ENCODE measurements at regions not wholly inside any gene's neighbourhood (a gene's known extent, or its start where the extent isn't known, plus 50 kb on each side); places are given as distances from the start of the nearest gene placed in this dataset.

DNA sequence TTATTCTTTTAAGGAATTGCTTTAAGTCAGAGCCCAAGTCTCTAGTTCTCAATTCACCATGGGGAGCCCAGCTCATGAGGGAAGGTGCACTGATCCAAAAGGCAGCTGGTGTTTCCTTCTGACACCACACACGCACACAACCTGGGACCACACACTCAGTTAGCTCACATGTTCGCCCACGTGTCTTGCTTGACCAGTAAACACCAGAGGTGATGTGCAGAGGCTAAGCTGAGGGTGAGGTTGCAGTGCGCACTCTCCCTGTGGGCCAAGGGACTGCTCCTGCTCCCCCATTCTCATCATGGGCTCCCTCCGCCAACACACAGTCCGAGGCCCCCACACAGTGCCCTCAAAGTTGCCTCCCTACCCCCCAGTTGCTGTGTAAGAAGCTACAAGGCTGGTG lies 70.8 kb upstream of the BZW1 start:
- Histone ChIP-seq H3K4me1 (ENCODE audit: control insufficient read depth in 2 of 2, insufficient read depth in 2 of 2, low read length in 1 of 2) (peaks cover 2 to 15% of the 10 kb centered on the region in 2 donors), H3K9me3 (ENCODE audit: control insufficient read depth in 2 of 2, insufficient read depth in 1 of 2, low read depth in 1 of 2, low read length in 1 of 2) (no peaks in the 10 kb centered on the region), H3K27me3 (ENCODE audit: control insufficient read depth in 1 of 2, insufficient read depth in 2 of 2, low read length in 2 of 2) (no peaks in the 10 kb centered on the region), H3K4me3 (ENCODE audit: low read depth in 1 of 2, low read length in 2 of 2) (no peak overlapping the region), H3K27ac (ENCODE audit: low read depth in 2 of 2, low read length in 1 of 2) (peak overlapping the region in 1 of 2 donors; percentile 85), H3K36me3 (ENCODE audit: control insufficient read depth in 2 of 2, insufficient read depth in 2 of 2, low read length in 1 of 2) (no peaks in the 10 kb centered on the region)
- WGBS, 2 donors, result 88 to 96% methylated on average over 6 of the region's 6 CpGs

GRCh38 chr2:200741468-200742202 lies 70.1 kb upstream of the BZW1 start:
- peak overlapping the region; percentile 62 to 85 for H3K27ac ChIP-seq (ENCODE audit: low read depth in 2 of 2, low read length in 1 of 2)
- H3K27me3 ChIP-seq (ENCODE audit: control insufficient read depth in 1 of 2, insufficient read depth in 2 of 2, low read length in 2 of 2), result no peaks in the 10 kb centered on the region
- H3K4me1 ChIP-seq (ENCODE audit: control insufficient read depth in 2 of 2, insufficient read depth in 2 of 2, low read length in 1 of 2), result peaks cover 2 to 15% of the 10 kb centered on the region in 2 donors
- H3K36me3 ChIP-seq (ENCODE audit: control insufficient read depth in 2 of 2, insufficient read depth in 2 of 2, low read length in 1 of 2), result no peaks in the 10 kb centered on the region
- WGBS, 2 donors, result 51 to 52% methylated on average over 8 of the region's 8 CpGs
- H3K9me3 ChIP-seq (ENCODE audit: control insufficient read depth in 2 of 2, insufficient read depth in 1 of 2, low read depth in 1 of 2, low read length in 1 of 2), result no peaks in the 10 kb centered on the region
- no peak overlapping the region for H3K4me3 ChIP-seq (ENCODE audit: low read depth in 1 of 2, low read length in 2 of 2)

GRCh38 chr2:200742426-200742825 lies 69.3 kb upstream of the BZW1 start:
- H3K4me3 ChIP-seq (ENCODE audit: low read depth in 1 of 2, low read length in 2 of 2), result no peak overlapping the region
- WGBS, 2 donors, result 45 to 51% methylated on average over 5 of the region's 5 CpGs
- H3K27ac ChIP-seq (ENCODE audit: low read depth in 2 of 2, low read length in 1 of 2), result peak overlapping the region in 1 of 2 donors; percentile 57
- H3K4me1 ChIP-seq (ENCODE audit: control insufficient read depth in 2 of 2, insufficient read depth in 2 of 2, low read length in 1 of 2), result peaks cover 2 to 15% of the 10 kb centered on the region in 2 donors
- no peaks in the 10 kb centered on the region for H3K27me3 ChIP-seq (ENCODE audit: control insufficient read depth in 1 of 2, insufficient read depth in 2 of 2, low read length in 2 of 2)
- no peaks in the 10 kb centered on the region for H3K9me3 ChIP-seq (ENCODE audit: control insufficient read depth in 2 of 2, insufficient read depth in 1 of 2, low read depth in 1 of 2, low read length in 1 of 2)
- H3K36me3 ChIP-seq (ENCODE audit: control insufficient read depth in 2 of 2, insufficient read depth in 2 of 2, low read length in 1 of 2), result no peaks in the 10 kb centered on the region

- 87 to 89% methylated on average over 10 of the region's 10 CpGs for WGBS, 2 donors
- no peak overlapping the region for H3K4me3 ChIP-seq (ENCODE audit: low read depth in 1 of 2, low read length in 2 of 2)
- H3K36me3 ChIP-seq (ENCODE audit: control insufficient read depth in 2 of 2, insufficient read depth in 2 of 2, low read length in 1 of 2), result no peaks in the 10 kb centered on the region
- no peak overlapping the region for H3K27ac ChIP-seq (ENCODE audit: low read depth in 2 of 2, low read length in 1 of 2)
- H3K27me3 ChIP-seq (ENCODE audit: control insufficient read depth in 1 of 2, insufficient read depth in 2 of 2, low read length in 2 of 2), result no peaks in the 10 kb centered on the region
- H3K9me3 ChIP-seq (ENCODE audit: control insufficient read depth in 2 of 2, insufficient read depth in 1 of 2, low read depth in 1 of 2, low read length in 1 of 2), result no peaks in the 10 kb centered on the region
- peaks cover 2 to 15% of the 10 kb centered on the region in 2 donors for H3K4me1 ChIP-seq (ENCODE audit: control insufficient read depth in 2 of 2, insufficient read depth in 2 of 2, low read length in 1 of 2)
Measured at GRCh38 chr2:200743042-200743676, 68.6 kb upstream of the BZW1 start.

DNA sequence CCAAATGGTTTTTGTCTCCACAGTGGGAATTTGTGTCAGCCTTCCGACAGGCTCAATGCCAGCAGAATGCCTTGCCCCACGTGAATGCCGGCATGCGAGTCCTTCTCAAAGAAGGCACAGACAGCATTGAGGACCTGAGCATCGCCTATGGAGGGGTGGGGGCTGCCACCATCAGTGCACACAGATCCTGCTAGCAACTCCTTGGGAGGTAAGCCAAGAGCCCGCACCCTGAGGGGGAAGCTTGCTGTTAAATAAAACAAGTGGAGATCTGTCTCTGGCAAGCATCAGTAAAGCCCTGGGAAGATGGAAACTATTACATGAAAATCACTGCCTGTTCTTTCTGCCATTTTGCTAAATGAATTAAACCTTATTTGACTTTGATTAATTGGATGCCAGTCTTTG lies 67.5 kb upstream of the BZW1 start:
- no peak overlapping the region for H3K27ac ChIP-seq (ENCODE audit: low read depth in 2 of 2, low read length in 1 of 2)
- no peaks in the 10 kb centered on the region for H3K9me3 ChIP-seq (ENCODE audit: control insufficient read depth in 2 of 2, insufficient read depth in 1 of 2, low read depth in 1 of 2, low read length in 1 of 2)
- H3K4me1 ChIP-seq (ENCODE audit: control insufficient read depth in 2 of 2, insufficient read depth in 2 of 2, low read length in 1 of 2), result peaks cover 2 to 15% of the 10 kb centered on the region in 2 donors
- no peaks in the 10 kb centered on the region for H3K27me3 ChIP-seq (ENCODE audit: control insufficient read depth in 1 of 2, insufficient read depth in 2 of 2, low read length in 2 of 2)
- H3K36me3 ChIP-seq (ENCODE audit: control insufficient read depth in 2 of 2, insufficient read depth in 2 of 2, low read length in 1 of 2), result no peaks in the 10 kb centered on the region
- 38 to 59% methylated on average over 6 of the region's 6 CpGs for WGBS, 2 donors
- H3K4me3 ChIP-seq (ENCODE audit: low read depth in 1 of 2, low read length in 2 of 2), result no peak overlapping the region

- no peak overlapping the region for H3K4me3 ChIP-seq (ENCODE audit: low read depth in 1 of 2, low read length in 2 of 2)
- no peaks in the 10 kb centered on the region for H3K27me3 ChIP-seq (ENCODE audit: control insufficient read depth in 1 of 2, insufficient read depth in 2 of 2, low read length in 2 of 2)
- no peaks in the 10 kb centered on the region for H3K36me3 ChIP-seq (ENCODE audit: control insufficient read depth in 2 of 2, insufficient read depth in 2 of 2, low read length in 1 of 2)
- H3K4me1 ChIP-seq (ENCODE audit: control insufficient read depth in 2 of 2, insufficient read depth in 2 of 2, low read length in 1 of 2), result peaks cover 2 to 10% of the 10 kb centered on the region in 2 donors
- H3K27ac ChIP-seq (ENCODE audit: low read depth in 2 of 2, low read length in 1 of 2), result no peak overlapping the region
- no peaks in the 10 kb centered on the region for H3K9me3 ChIP-seq (ENCODE audit: control insufficient read depth in 2 of 2, insufficient read depth in 1 of 2, low read depth in 1 of 2, low read length in 1 of 2)
- 88 to 98% methylated on average over 7 of the region's 7 CpGs for WGBS, 2 donors
Measured at GRCh38 chr2:200746301-200746700, 65.4 kb upstream of the BZW1 start.

- Histone ChIP-seq H3K27ac (ENCODE audit: low read depth in 2 of 2, low read length in 1 of 2) (no peak overlapping the region), H3K4me1 (ENCODE audit: control insufficient read depth in 2 of 2, insufficient read depth in 2 of 2, low read length in 1 of 2) (peaks cover 0 to 3% of the 10 kb centered on the region in 2 donors), H3K9me3 (ENCODE audit: control insufficient read depth in 2 of 2, insufficient read depth in 1 of 2, low read depth in 1 of 2, low read length in 1 of 2) (no peaks in the 10 kb centered on the region), H3K27me3 (ENCODE audit: control insufficient read depth in 1 of 2, insufficient read depth in 2 of 2, low read length in 2 of 2) (no peaks in the 10 kb centered on the region), H3K36me3 (ENCODE audit: control insufficient read depth in 2 of 2, insufficient read depth in 2 of 2, low read length in 1 of 2) (no peaks in the 10 kb centered on the region), H3K4me3 (ENCODE audit: low read depth in 1 of 2, low read length in 2 of 2) (no peak overlapping the region)
- WGBS, 2 donors, result 60 to 70% methylated on average over 16 of the region's 16 CpGs
Measured at GRCh38 chr2:200747668-200748618, 63.8 kb upstream of the BZW1 start.

DNA sequence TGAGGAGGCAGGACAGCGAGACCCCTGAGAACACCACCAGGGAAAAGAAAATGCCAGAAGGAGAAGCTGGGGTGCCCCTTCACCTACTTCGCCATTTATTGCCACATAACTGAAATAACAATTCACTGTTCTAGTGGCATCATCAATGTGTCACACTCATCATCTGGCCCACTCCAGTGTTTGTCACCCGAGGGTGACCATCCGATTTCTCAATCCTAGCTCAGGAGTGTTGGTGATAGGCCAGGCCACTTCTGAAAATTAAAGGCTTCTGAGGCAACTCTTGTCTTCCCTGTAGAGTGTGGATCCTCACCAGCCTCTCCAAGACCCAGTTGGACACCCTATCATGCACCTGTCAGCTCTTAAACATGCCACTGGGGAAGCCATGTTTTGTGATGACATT lies 62.9 kb upstream of the BZW1 start:
- Histone ChIP-seq H3K4me3 (ENCODE audit: low read depth in 1 of 2, low read length in 2 of 2) (no peak overlapping the region), H3K4me1 (ENCODE audit: control insufficient read depth in 2 of 2, insufficient read depth in 2 of 2, low read length in 1 of 2) (peaks cover 0 to 1% of the 10 kb centered on the region in 2 donors), H3K27ac (ENCODE audit: low read depth in 2 of 2, low read length in 1 of 2) (no peak overlapping the region), H3K9me3 (ENCODE audit: control insufficient read depth in 2 of 2, insufficient read depth in 1 of 2, low read depth in 1 of 2, low read length in 1 of 2) (no peaks in the 10 kb centered on the region), H3K27me3 (ENCODE audit: control insufficient read depth in 1 of 2, insufficient read depth in 2 of 2, low read length in 2 of 2) (no peaks in the 10 kb centered on the region), H3K36me3 (ENCODE audit: control insufficient read depth in 2 of 2, insufficient read depth in 2 of 2, low read length in 1 of 2) (no peaks in the 10 kb centered on the region)
- 94 to 96% methylated on average over 4 of the region's 4 CpGs for WGBS, 2 donors

DNA sequence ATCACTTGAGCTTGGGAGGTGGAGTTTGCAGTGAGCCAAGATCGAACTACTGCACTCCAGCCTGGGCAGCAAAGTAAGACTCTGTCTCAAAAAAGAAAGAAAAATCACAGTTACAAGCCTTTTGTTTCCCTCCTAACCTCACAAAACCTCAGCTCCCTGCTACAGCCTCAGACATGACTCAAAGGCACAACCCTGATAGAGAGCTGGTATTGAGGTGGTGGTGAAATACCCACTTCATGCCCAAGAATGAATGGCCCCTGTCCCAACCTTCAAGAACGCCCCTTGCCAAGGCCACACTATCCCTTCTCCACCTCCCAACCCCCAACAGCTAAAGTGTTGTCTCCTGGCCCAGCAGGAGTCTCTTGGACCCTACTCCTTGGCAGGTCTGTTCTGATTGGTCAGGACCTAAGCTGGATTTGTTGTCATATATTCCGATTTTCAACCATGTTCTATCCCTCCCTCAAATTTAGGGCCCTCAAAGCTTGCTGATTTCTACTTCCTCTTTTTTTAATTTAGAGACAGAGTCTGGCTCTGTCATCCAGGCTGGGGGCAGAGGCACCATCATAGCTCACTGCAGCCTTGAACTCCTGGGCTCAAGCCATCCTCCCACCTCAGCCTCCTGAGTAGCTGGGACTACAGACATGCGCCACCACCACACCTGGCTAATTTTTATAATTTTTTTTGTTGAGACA lies 61.9 kb upstream of the BZW1 start:
- Histone ChIP-seq H3K9me3 (ENCODE audit: control insufficient read depth in 2 of 2, insufficient read depth in 1 of 2, low read depth in 1 of 2, low read length in 1 of 2) (no peaks in the 10 kb centered on the region), H3K4me1 (ENCODE audit: control insufficient read depth in 2 of 2, insufficient read depth in 2 of 2, low read length in 1 of 2) (no peaks in the 10 kb centered on the region), H3K36me3 (ENCODE audit: control insufficient read depth in 2 of 2, insufficient read depth in 2 of 2, low read length in 1 of 2) (no peaks in the 10 kb centered on the region), H3K27me3 (ENCODE audit: control insufficient read depth in 1 of 2, insufficient read depth in 2 of 2, low read length in 2 of 2) (no peaks in the 10 kb centered on the region), H3K4me3 (ENCODE audit: low read depth in 1 of 2, low read length in 2 of 2) (no peak overlapping the region), H3K27ac (ENCODE audit: low read depth in 2 of 2, low read length in 1 of 2) (no peak overlapping the region)
- WGBS, 2 donors, result 90 to 92% methylated on average over 4 of the region's 4 CpGs

Data from esophagus (tissue), 2 donors.